ENCODE measurements at regions not wholly inside any gene's neighbourhood (a gene's known extent, or its start where the extent isn't known, plus 50 kb on each side); places are given as distances from the start of the nearest gene placed in this dataset.

DNA sequence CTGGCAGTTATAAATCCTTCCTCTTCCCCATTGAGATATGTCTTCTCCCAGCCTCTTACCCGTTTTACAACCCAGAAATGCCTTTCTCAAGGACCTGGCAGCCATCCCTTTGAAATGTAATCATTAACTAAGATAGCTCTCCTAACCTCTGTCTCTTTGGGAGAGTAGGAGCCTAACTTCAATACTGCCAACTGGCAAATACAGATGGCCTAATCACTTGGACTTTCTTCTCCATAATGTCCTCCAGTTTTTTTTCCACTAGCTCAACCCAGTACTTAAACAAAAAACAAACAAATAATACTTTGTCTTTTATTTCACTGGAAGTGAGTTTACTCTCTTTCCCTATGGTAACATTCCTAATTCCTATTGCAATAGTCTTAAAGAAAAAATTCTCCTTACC is 1391.1 kb downstream of the SUCLG1 start:
- H4K20me1 ChIP-seq (ENCODE audit: control insufficient read depth, insufficient read depth) = no peaks in the 10 kb centered on the region
- no peaks in the 10 kb centered on the region for H3K27me3 ChIP-seq (replicated peaks in 1 of 2; ENCODE audit: control insufficient read depth in 2 of 2, insufficient read depth in 2 of 2, low read length in 1 of 2)
- no peaks in the 10 kb centered on the region for H3K9me3 ChIP-seq (replicated peaks; ENCODE audit: control insufficient read depth, insufficient read depth, low read length)
- FAIRE-seq (no peak), DNase-seq (ENCODE audit: low read depth, low spot score) (no peak), ATAC-seq (no peak)
- 0% methylated on average over 1 of the region's 1 CpG for WGBS (ENCODE audit: insufficient coverage, insufficient replicate concordance, low lambda C conversion rate, missing lambda C conversion rate)
- H3K4me1 ChIP-seq (ENCODE audit: control insufficient read depth, insufficient read depth, low read length) = no peaks in the 10 kb centered on the region
- SMC1A ChIA-PET (ENCODE audit: uncharacterized antibody, unreplicated experiment) = no interaction called here
- H3K36me3 ChIP-seq (ENCODE audit: control insufficient read depth in 2 of 2, insufficient read depth in 2 of 2, low read length in 1 of 2) = no peaks in the 10 kb centered on the region
- POLR2A ChIA-PET = no interaction called here
- H2AFZ ChIP-seq (ENCODE audit: control insufficient read depth, low read depth, low read length) = no peak overlapping the region
- no peak overlapping the region for H3K4me3 ChIP-seq
- RAD21 ChIA-PET (ENCODE audit: unreplicated experiment) = no interaction called here
- no peak overlapping the region for H3K9ac ChIP-seq (ENCODE audit: control insufficient read depth, insufficient read depth, low read length)
- no peaks in the 10 kb centered on the region for H3K79me2 ChIP-seq (ENCODE audit: control insufficient read depth, insufficient read depth, low read length)
- no peak overlapping the region for H3K27ac ChIP-seq (ENCODE audit: control insufficient read depth, insufficient read depth)
- in situ Hi-C loops (cut with MboI) (no loop called here), intact Hi-C loops (cut with micrococcal nuclease; ENCODE audit: unreplicated experiment) (no loop called here)
- CTCF ChIA-PET = no interaction called here
- H3K4me2 ChIP-seq (ENCODE audit: control insufficient read depth, insufficient read depth) = no peak overlapping the region
- no TSS peak for BruUV-seq (replicated peaks)
- no peak for TF ChIP-seq ZNF622 (IDR thresholded peaks at IDR 0.05)
- no peak for TF ChIP-seq EZH2 (IDR thresholded peaks at IDR 0.05; ENCODE audit: borderline replicate concordance, control insufficient read depth, low read depth, low read length)
- TF ChIP-seq MXI1 (IDR thresholded peaks at IDR 0.05; ENCODE audit: low read depth, low read length) = no peak
- no peak for TF ChIP-seq RAD51 (IDR thresholded peaks at IDR 0.05)
- no peak for TF ChIP-seq USF1 (IDR thresholded peaks at IDR 0.05; ENCODE audit: borderline replicate concordance, extremely low read length, insufficient read depth, low read depth, low read length)
- no peak for TF ChIP-seq SMAD5 (IDR thresholded peaks at IDR 0.05; ENCODE audit: low read depth)
- no peak for TF ChIP-seq HDAC2 (IDR thresholded peaks at IDR 0.05)
- no peak for TF ChIP-seq NFXL1 (IDR thresholded peaks at IDR 0.05; ENCODE audit: borderline replicate concordance)
- TF ChIP-seq RELA (IDR thresholded peaks at IDR 0.05; ENCODE audit: borderline replicate concordance, partially characterized antibody) = no peak
- no peak for TF ChIP-seq SIX5 (IDR thresholded peaks at IDR 0.05; ENCODE audit: low read depth, low read length, severe bottlenecking)
- TF ChIP-seq STAT1 (conservative IDR thresholded peaks at IDR 0.05) = no peak
- TF ChIP-seq IRF4 (IDR thresholded peaks at IDR 0.05; ENCODE audit: low read depth, low read length) = no peak
